HL-60 (cell line): ENCODE measurements at regions not wholly inside any gene's neighbourhood (a gene's known extent, or its start where the extent isn't known, plus 50 kb on each side); places are given as distances from the start of the nearest gene placed in this dataset.

Experiments
- DNase-seq, 2 experiments: peaks; one replicate each; pipeline ENCODE4 v3.0.0-alpha.2; 2010 to 2020; ENCODE audit warnings: low read depth in 1 of 2, low spot score in 1 of 2
- H3K27ac ChIP-seq: fragments of 250-450 bp; sonication (Bioruptor Pico); replicated peaks from 2 replicates; pipeline ENCODE4 v1.5.1; 2020; ENCODE audit warnings: mild to moderate bottlenecking, moderate library complexity
- H3K27me3 ChIP-seq: fragments of 250-450 bp; sonication (Bioruptor Pico); 2 replicates; pipeline ENCODE4 v1.5.1; 2021; ENCODE audit warnings: mild to moderate bottlenecking, moderate library complexity; ENCODE audit not compliant: insufficient read depth, poor library complexity, severe bottlenecking
- H3K4me3 ChIP-seq: replicated peaks from 2 replicates; pipeline ENCODE4 v1.5.1; 2011; ENCODE audit warnings: mild to moderate bottlenecking, control low read depth, low read length; ENCODE audit not compliant: insufficient read depth
- CTCF ChIP-seq: IDR thresholded peaks from one replicate; pipeline ENCODE4 v1.5.1; 2011; ENCODE audit warnings: low read length, control low read depth, inconsistent platforms; ENCODE audit not compliant: insufficient read depth
- GABPA ChIP-seq: IDR thresholded peaks from 2 replicates; pipeline ENCODE4 v1.6.1; 2012; ENCODE audit warnings: low read depth
- POLR2AphosphoS5 ChIP-seq: IDR thresholded peaks from 2 replicates; pipeline ENCODE4 v1.6.1; 2012; ENCODE audit warnings: low read depth
- REST ChIP-seq: IDR thresholded peaks from 2 replicates; pipeline ENCODE4 v1.6.1; 2012; ENCODE audit warnings: low read depth; ENCODE audit not compliant: insufficient replicate concordance
- SPI1 ChIP-seq: IDR thresholded peaks from 2 replicates; pipeline ENCODE4 v1.6.1; 2012; ENCODE audit warnings: low read depth, mild to moderate bottlenecking, borderline replicate concordance

- DNase-seq, result no peak
- Histone ChIP-seq H3K4me3 (no peak overlapping the region), H3K27ac (no peak overlapping the region), H3K27me3 (peaks cover 17% of the 10 kb centered on the region)
- TF ChIP-seq CTCF (no peak), REST (no peak), GABPA (no peak), SPI1 (no peak), POLR2AphosphoS5 (no peak)
Measured at GRCh38 chr2:176686328-176686727, 417.1 kb downstream of the MTX2 start.

GRCh38 chr2:176687342-176687741 is 418.1 kb downstream of the MTX2 start:
- Histone ChIP-seq H3K27ac (no peak overlapping the region), H3K4me3 (no peak overlapping the region), H3K27me3 (peaks cover 14% of the 10 kb centered on the region)
- DNase-seq, result no peak
- TF ChIP-seq GABPA, result no peak
- no peak for TF ChIP-seq POLR2AphosphoS5
- no peak for TF ChIP-seq CTCF
- TF ChIP-seq SPI1, result no peak
- no peak for TF ChIP-seq REST

GRCh38 chr2:176687944-176688343 is 418.7 kb downstream of the MTX2 start:
- no peak for DNase-seq
- peaks cover 9% of the 10 kb centered on the region for H3K27me3 ChIP-seq
- TF ChIP-seq SPI1 (no peak), POLR2AphosphoS5 (no peak), GABPA (no peak), REST (no peak), CTCF (no peak)
- H3K4me3 ChIP-seq, result no peak overlapping the region
- no peak overlapping the region for H3K27ac ChIP-seq
